MM.1S (cell line): ENCODE measurements at regions not wholly inside any gene's neighbourhood (a gene's known extent, or its start where the extent isn't known, plus 50 kb on each side); places are given as distances from the start of the nearest gene placed in this dataset.

Source experiments
- DNase-seq: peaks from one replicate; pipeline ENCODE4 v3.0.0-alpha.2; 2015
- H2AFZ ChIP-seq: fragments of 300-600 bp; sonication (generic); 2 replicates; pipeline ENCODE4 v1.6.0; 2016; ENCODE audit warnings: antibody characterized with exemption, low read length
- H3F3A ChIP-seq: fragments of 300-600 bp; sonication (generic); 2 replicates; pipeline ENCODE4 v1.6.1; 2016; ENCODE audit warnings: mild to moderate bottlenecking, antibody characterized with exemption, low read length, moderate library complexity, mixed read lengths; ENCODE audit not compliant: insufficient read depth
- H3K27ac ChIP-seq: fragments of 300-600 bp; sonication (generic); 2 replicates; pipeline ENCODE4 v1.5.1; 2016; ENCODE audit warnings: mild to moderate bottlenecking, low read length
- H3K27me3 ChIP-seq: fragments of 300-600 bp; sonication (generic); replicated peaks from 2 replicates; pipeline ENCODE4 v1.6.0; 2016; ENCODE audit warnings: low read length; ENCODE audit not compliant: insufficient read depth
- H3K36me3 ChIP-seq: fragments of 300-600 bp; sonication (generic); replicated peaks from 2 replicates; pipeline ENCODE4 v1.6.1; 2016; ENCODE audit warnings: mild to moderate bottlenecking, low read length, mixed read lengths; ENCODE audit not compliant: insufficient read depth
- H3K4me1 ChIP-seq: fragments of 300-600 bp; sonication (generic); 2 replicates; pipeline ENCODE4 v1.6.1; 2016; ENCODE audit warnings: low read length, mixed read lengths
- H3K4me2 ChIP-seq: fragments of 300-600 bp; sonication (generic); 2 replicates; pipeline ENCODE4 v1.6.0; 2016; ENCODE audit warnings: low read depth, low read length
- H3K4me3 ChIP-seq: fragments of 300-600 bp; sonication (generic); 2 replicates; pipeline ENCODE4 v1.5.1; 2016; ENCODE audit warnings: low read length, mixed read lengths
- H3K79me2 ChIP-seq: fragments of 300-600 bp; sonication (generic); 2 replicates; pipeline ENCODE4 v1.6.1; 2016; ENCODE audit warnings: mixed run types, low read length, mixed read lengths
- H3K9ac ChIP-seq: fragments of 300-600 bp; sonication (generic); 2 replicates; pipeline ENCODE4 v1.6.1; 2016; ENCODE audit warnings: low read length, mixed read lengths
- H3K9me2 ChIP-seq: fragments of 300-600 bp; sonication (generic); replicated peaks from 2 replicates; pipeline ENCODE4 v1.6.1; 2016; ENCODE audit warnings: mild to moderate bottlenecking, low read length, mixed read lengths; ENCODE audit not compliant: insufficient read depth
- H3K9me3 ChIP-seq: fragments of 300-600 bp; sonication (generic); replicated peaks from 2 replicates; pipeline ENCODE4 v1.6.1; 2016; ENCODE audit warnings: mild to moderate bottlenecking, low read length, mixed read lengths; ENCODE audit not compliant: insufficient read depth
- H4K20me1 ChIP-seq: fragments of 300-600 bp; sonication (generic); 2 replicates; pipeline ENCODE4 v1.6.1; 2016; ENCODE audit warnings: mild to moderate bottlenecking, low read length, moderate library complexity, mixed read lengths; ENCODE audit not compliant: insufficient read depth
- EZH2 ChIP-seq: fragments of 300-600 bp; sonication (generic); optimal IDR thresholded peaks from 2 replicates; pipeline ENCODE3; 2017; ENCODE audit warnings: low read depth, mild to moderate bottlenecking, antibody characterized with exemption, low read length, mixed read lengths
- EZH2phosphoT487 ChIP-seq: fragments of 300-600 bp; sonication (generic); IDR thresholded peaks from 2 replicates; pipeline ENCODE4 v1.6.1; 2018; ENCODE audit warnings: antibody characterized with exemption, low read length
- TF ChIP-seq, protein P1 (sequence below): fragments of 300-600 bp; sonication (generic); IDR thresholded peaks from 2 replicates; pipeline ENCODE4 v1.5.1; 2016; ENCODE audit warnings: antibody characterized with exemption, low read length, mixed read lengths

DNA sequence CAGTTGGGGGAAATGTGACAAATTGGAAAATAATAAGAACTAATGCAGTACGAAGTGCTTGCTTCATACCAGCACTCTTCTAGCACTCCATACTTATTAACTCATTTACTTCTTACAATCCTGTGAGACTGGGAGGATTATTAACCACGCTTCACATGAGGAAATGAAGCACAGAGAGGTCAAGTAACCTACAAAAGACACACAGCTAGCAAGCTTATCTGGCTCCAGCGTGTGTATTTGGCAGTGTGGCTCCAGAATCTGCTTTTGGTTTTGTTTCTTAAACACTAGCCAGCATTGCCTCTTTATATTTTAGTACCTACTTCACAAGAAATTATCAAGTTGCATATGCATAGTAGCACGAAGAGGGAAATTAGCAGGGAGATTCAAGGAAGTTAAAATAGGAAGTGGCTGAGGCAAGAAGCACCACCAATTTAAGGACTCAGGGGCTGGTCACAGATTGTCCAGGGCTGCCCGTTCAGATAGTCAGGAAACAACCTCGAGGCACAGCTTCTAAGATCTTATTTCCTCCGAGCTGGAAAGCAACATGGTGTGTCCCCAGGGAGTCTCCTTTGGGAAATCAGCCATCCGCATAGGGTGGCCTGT, 302.7 kb upstream of the PRDM1 start:
- H4K20me1 ChIP-seq: no peaks in the 10 kb centered on the region
- no peak overlapping the region for H3K9ac ChIP-seq
- no peaks in the 10 kb centered on the region for H3K9me2 ChIP-seq
- H3K27ac ChIP-seq: no peak overlapping the region
- H3K9me3 ChIP-seq: no peaks in the 10 kb centered on the region
- no peaks in the 10 kb centered on the region for H3K36me3 ChIP-seq
- no peaks in the 10 kb centered on the region for H3K27me3 ChIP-seq
- no peak overlapping the region for H3K4me2 ChIP-seq
- no peak for DNase-seq
- no peak overlapping the region for H3K4me3 ChIP-seq
- TF ChIP-seq EZH2: no peak
- TF ChIP-seq, protein P1, sequence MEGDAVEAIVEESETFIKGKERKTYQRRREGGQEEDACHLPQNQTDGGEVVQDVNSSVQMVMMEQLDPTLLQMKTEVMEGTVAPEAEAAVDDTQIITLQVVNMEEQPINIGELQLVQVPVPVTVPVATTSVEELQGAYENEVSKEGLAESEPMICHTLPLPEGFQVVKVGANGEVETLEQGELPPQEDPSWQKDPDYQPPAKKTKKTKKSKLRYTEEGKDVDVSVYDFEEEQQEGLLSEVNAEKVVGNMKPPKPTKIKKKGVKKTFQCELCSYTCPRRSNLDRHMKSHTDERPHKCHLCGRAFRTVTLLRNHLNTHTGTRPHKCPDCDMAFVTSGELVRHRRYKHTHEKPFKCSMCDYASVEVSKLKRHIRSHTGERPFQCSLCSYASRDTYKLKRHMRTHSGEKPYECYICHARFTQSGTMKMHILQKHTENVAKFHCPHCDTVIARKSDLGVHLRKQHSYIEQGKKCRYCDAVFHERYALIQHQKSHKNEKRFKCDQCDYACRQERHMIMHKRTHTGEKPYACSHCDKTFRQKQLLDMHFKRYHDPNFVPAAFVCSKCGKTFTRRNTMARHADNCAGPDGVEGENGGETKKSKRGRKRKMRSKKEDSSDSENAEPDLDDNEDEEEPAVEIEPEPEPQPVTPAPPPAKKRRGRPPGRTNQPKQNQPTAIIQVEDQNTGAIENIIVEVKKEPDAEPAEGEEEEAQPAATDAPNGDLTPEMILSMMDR: no peak
- TF ChIP-seq EZH2phosphoT487: no peak
- peaks cover 29% of the 10 kb centered on the region for H3F3A ChIP-seq
- H3K79me2 ChIP-seq: no peaks in the 10 kb centered on the region
- peaks cover 57% of the 10 kb centered on the region for H3K4me1 ChIP-seq
- no peak overlapping the region for H2AFZ ChIP-seq

DNA sequence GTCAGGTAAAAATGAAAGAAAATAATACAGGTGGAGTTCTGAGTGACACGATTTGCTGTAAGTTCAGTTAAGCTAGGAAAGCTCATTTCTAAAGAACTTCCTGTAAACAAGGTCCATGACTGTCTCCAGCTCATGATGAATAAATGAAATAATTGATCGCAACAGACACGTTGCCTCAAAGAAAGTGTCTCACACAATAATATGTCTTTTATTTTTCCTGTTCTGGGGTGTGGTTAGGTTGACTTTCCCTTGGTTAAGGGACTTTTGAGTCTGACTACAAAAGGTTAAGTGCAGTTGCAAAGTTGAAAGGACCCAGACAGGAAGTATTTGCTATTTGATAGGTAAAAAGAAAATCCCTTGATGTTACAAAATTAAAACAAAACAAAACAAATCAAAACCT, 304.2 kb upstream of the PRDM1 start:
- Histone ChIP-seq H3K36me3 (no peaks in the 10 kb centered on the region), H3K9me3 (no peaks in the 10 kb centered on the region), H3K4me1 (peaks cover 44% of the 10 kb centered on the region), H3K27ac (no peak overlapping the region), H2AFZ (no peak overlapping the region), H3K9ac (no peak overlapping the region), H3F3A (peaks cover 18% of the 10 kb centered on the region), H3K27me3 (no peaks in the 10 kb centered on the region), H3K4me2 (no peak overlapping the region), H3K4me3 (no peak overlapping the region), H3K79me2 (no peaks in the 10 kb centered on the region), H4K20me1 (no peaks in the 10 kb centered on the region), H3K9me2 (no peaks in the 10 kb centered on the region)
- no peak for DNase-seq
- TF ChIP-seq, protein P1: no peak
- no peak for TF ChIP-seq EZH2phosphoT487
- no peak for TF ChIP-seq EZH2

DNA sequence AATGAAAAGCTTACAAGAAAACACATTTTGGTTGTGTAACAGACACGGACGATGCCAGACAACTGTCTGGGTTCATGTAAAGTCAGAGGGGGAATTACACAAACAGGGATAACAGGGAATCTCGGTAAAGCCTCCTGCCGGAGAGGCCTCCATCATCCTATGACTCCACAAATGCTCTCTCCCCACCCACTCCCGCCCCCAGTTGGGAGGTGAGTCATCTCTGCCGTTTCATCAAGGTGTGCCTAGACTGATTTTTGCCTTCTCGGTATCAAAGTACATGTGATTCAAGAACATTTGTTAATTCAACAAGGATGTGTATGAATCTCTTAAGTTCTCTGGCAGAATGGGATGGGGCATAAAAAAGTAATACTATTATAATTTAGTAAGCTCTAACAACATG, 304.9 kb upstream of the PRDM1 start:
- no peaks in the 10 kb centered on the region for H3K27me3 ChIP-seq
- H3K4me2 ChIP-seq: no peak overlapping the region
- no peak overlapping the region for H2AFZ ChIP-seq
- H3F3A ChIP-seq: peaks cover 11% of the 10 kb centered on the region; the same call in 1 of the 2 replicates
- no peaks in the 10 kb centered on the region for H4K20me1 ChIP-seq
- H3K27ac ChIP-seq: peak overlapping the region; percentile 93; the same call in 1 of the 2 replicates
- no peak for DNase-seq
- no peak overlapping the region for H3K4me3 ChIP-seq
- no peaks in the 10 kb centered on the region for H3K9me2 ChIP-seq
- TF ChIP-seq EZH2phosphoT487 (no peak), EZH2 (no peak)
- TF ChIP-seq, protein P1: no peak
- H3K9ac ChIP-seq: no peak overlapping the region
- no peaks in the 10 kb centered on the region for H3K79me2 ChIP-seq
- H3K36me3 ChIP-seq: no peaks in the 10 kb centered on the region
- no peaks in the 10 kb centered on the region for H3K9me3 ChIP-seq
- peaks cover 37% of the 10 kb centered on the region for H3K4me1 ChIP-seq
